ENCODE measurements at regions not wholly inside any gene's neighbourhood (a gene's known extent, or its start where the extent isn't known, plus 50 kb on each side); places are given as distances from the start of the nearest gene placed in this dataset.

- DNase-seq: no peak
- H3K9me3 ChIP-seq: no peaks in the 10 kb centered on the region
- 64 to 65% methylated on average over 4 of the region's 4 CpGs for WGBS, 2 donors
- TF ChIP-seq CTCF (IDR thresholded peaks at IDR 0.05): no peak
- no peaks in the 10 kb centered on the region for H3K27me3 ChIP-seq
- H3K27ac ChIP-seq: no peak overlapping the region
- intact Hi-C loops (cut with DNase I): no loop called here
- H3K4me3 ChIP-seq: no peak overlapping the region
- no peaks in the 10 kb centered on the region for H3K36me3 ChIP-seq
- H3K4me1 ChIP-seq: no peaks in the 10 kb centered on the region
- no peak for ATAC-seq
These were observed 282.7 kb downstream of the PTTG2 start for GRCh38 chr4:38242822-38243387.

GRCh38 chr4:38243388-38244053 is 283.3 kb downstream of the PTTG2 start:
- TF ChIP-seq CTCF (IDR thresholded peaks at IDR 0.05): no peak
- intact Hi-C loops (cut with DNase I): no loop called here
- no peaks in the 10 kb centered on the region for H3K4me1 ChIP-seq
- ATAC-seq: no peak
- 57 to 67% methylated on average over 6 of the region's 6 CpGs for WGBS, 2 donors
- H3K9me3 ChIP-seq: no peaks in the 10 kb centered on the region
- no peaks in the 10 kb centered on the region for H3K36me3 ChIP-seq
- no peak overlapping the region for H3K4me3 ChIP-seq
- H3K27me3 ChIP-seq: no peaks in the 10 kb centered on the region
- no peak overlapping the region for H3K27ac ChIP-seq
- no peak for DNase-seq

- peaks cover 0 to 28% (median 9%) of the 10 kb centered on the region in 11 donors for H3K9me3 ChIP-seq
- no peak for TF ChIP-seq CTCF (IDR thresholded peaks at IDR 0.05)
- H3K4me1 ChIP-seq: no peaks in the 10 kb centered on the region
- no peaks in the 10 kb centered on the region for H3K27me3 ChIP-seq
- WGBS, 2 donors: 95 to 97% methylated on average over 1 of the region's 1 CpG
- no peaks in the 10 kb centered on the region for H3K36me3 ChIP-seq
- H3K4me3 ChIP-seq: no peak overlapping the region
- ATAC-seq (no peak), DNase-seq (no peak)
- no peak overlapping the region for H3K27ac ChIP-seq
- intact Hi-C loops (cut with DNase I): no loop called here
These were observed 294.6 kb downstream of the PTTG2 start for GRCh38 chr4:38254825-38255224.

GRCh38 chr4:38255572-38255971 is 295.4 kb downstream of the PTTG2 start:
- TF ChIP-seq CTCF (IDR thresholded peaks at IDR 0.05): no peak
- intact Hi-C loops (cut with DNase I): no loop called here
- no peak for ATAC-seq
- no peak for DNase-seq
- Histone ChIP-seq H3K27me3 (no peaks in the 10 kb centered on the region), H3K27ac (no peak overlapping the region), H3K4me3 (no peak overlapping the region), H3K4me1 (no peaks in the 10 kb centered on the region), H3K9me3 (peaks cover 0 to 20% (median 3%) of the 10 kb centered on the region in 11 donors), H3K36me3 (no peaks in the 10 kb centered on the region)
- WGBS, 2 donors: 94 to 96% methylated on average over 2 of the region's 2 CpGs

All from heart right ventricle (tissue), 16 donors.